ENCODE measurements at regions not wholly inside any gene's neighbourhood (a gene's known extent, or its start where the extent isn't known, plus 50 kb on each side); places are given as distances from the start of the nearest gene placed in this dataset.
"Not testable (repeated sequence)": the region's sequence is repeated elsewhere in the genome, so short reads cannot be mapped to it uniquely, and the experiment has no call there.

- TF ChIP-seq TSHZ2 (CRISPR knock-in tag; IDR thresholded peaks at IDR 0.05) (no peak), ZNF565 (CRISPR knock-in tag; conservative IDR thresholded peaks at IDR 0.05; ENCODE audit: low read depth) (no peak)
These were observed 196.4 kb downstream of the ANKRD7 start (continued) for GRCh38 chr7:118420888-118421287.

- ATAC-seq: no peak
- TF ChIP-seq TSHZ2 (CRISPR knock-in tag; IDR thresholded peaks at IDR 0.05) (no peak), TOX (CRISPR knock-in tag; IDR thresholded peaks at IDR 0.05; ENCODE audit: borderline replicate concordance) (no peak), ESRRG (CRISPR knock-in tag; IDR thresholded peaks at IDR 0.05) (no peak), TCF4 (CRISPR knock-in tag; IDR thresholded peaks at IDR 0.05; ENCODE audit: borderline replicate concordance) (no peak), OSR1 (CRISPR knock-in tag; IDR thresholded peaks at IDR 0.05) (no peak), ZC3H10 (CRISPR knock-in tag; IDR thresholded peaks at IDR 0.05) (no peak), ZFP3 (CRISPR knock-in tag; IDR thresholded peaks at IDR 0.05) (no peak)
These were observed 204.6 kb downstream of the ANKRD7 start for GRCh38 chr7:118429141-118429540.

GRCh38 chr7:118436663-118437062 lies 212.2 kb downstream of the ANKRD7 start:
- TF ChIP-seq TSHZ2 (CRISPR knock-in tag; IDR thresholded peaks at IDR 0.05) (no peak), CSDC2 (CRISPR knock-in tag; IDR thresholded peaks at IDR 0.05) (no peak)
- ATAC-seq: no peak

- not testable (repeated sequence) for ATAC-seq
These were observed 224.5 kb downstream of the ANKRD7 start for GRCh38 chr7:118449030-118449429.

GRCh38 chr7:118449797-118450567 lies 225.5 kb downstream of the ANKRD7 start:
- no peak for ATAC-seq
- TF ChIP-seq ZFP30 (CRISPR knock-in tag; IDR thresholded peaks at IDR 0.05): no peak
- TF ChIP-seq BACH2 (CRISPR knock-in tag; IDR thresholded peaks at IDR 0.05; ENCODE audit: borderline replicate concordance): no peak
- TF ChIP-seq CSDC2 (CRISPR knock-in tag; IDR thresholded peaks at IDR 0.05): no peak

- no peak for TF ChIP-seq ZFP3 (CRISPR knock-in tag; IDR thresholded peaks at IDR 0.05)
- TF ChIP-seq ZFP30 (CRISPR knock-in tag; IDR thresholded peaks at IDR 0.05): no peak
- no peak for TF ChIP-seq OSR1 (CRISPR knock-in tag; IDR thresholded peaks at IDR 0.05)
- ATAC-seq: no peak
These were observed 227.6 kb downstream of the ANKRD7 start for GRCh38 chr7:118452128-118452527.

GRCh38 chr7:118467381-118467780 lies 242.9 kb downstream of the ANKRD7 start:
- ATAC-seq: no peak
- no peak for TF ChIP-seq CREB5 (CRISPR knock-in tag; IDR thresholded peaks at IDR 0.05; ENCODE audit: low read depth)
- no peak for TF ChIP-seq PPARA (CRISPR knock-in tag; IDR thresholded peaks at IDR 0.05; ENCODE audit: borderline replicate concordance)

Measured in SK-N-SH treated with all-trans-retinoic acid at 6 μM for 48 hours (cell line).